GM18517 (cell line): ENCODE measurements at regions not wholly inside any gene's neighbourhood (a gene's known extent, or its start where the extent isn't known, plus 50 kb on each side); places are given as distances from the start of the nearest gene placed in this dataset.
"Not testable (repeated sequence)": the region's sequence is repeated elsewhere in the genome, so short reads cannot be mapped to it uniquely, and the experiment has no call there.

Experiments used
- ATAC-seq: cut with Tn5 transposase; IDR thresholded peaks from one replicate; pipeline ENCODE4 v1.9.1; 2021; ENCODE audit warnings: mild to moderate bottlenecking, moderate library complexity; ENCODE audit not compliant: unreplicated experiment

GRCh38 chr1:185681034-185681633, 53.1 kb upstream of the HMCN1 start:
- no peak for ATAC-seq

DNA sequence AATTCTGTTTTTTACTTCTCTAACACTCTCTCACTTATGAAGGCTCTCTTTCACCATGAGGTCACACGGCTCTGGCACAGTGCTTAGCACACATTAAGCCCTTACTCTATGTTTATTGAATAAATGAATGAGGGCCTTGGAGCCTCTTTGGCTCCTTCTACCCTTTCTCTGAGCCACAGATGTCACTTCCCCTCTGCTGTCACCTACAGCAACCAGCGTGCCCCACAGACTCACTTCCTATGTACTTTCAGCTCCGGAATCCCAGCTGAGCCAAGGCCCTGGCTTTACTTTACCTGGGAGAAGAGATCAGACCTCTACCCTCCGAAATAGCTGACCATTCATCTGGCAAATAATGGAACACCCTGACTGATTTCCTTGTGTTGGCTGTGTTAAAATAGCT, 53.7 kb upstream of the HMCN1 start:
- ATAC-seq = no peak

- ATAC-seq = no peak
These were observed 55.0 kb upstream of the HMCN1 start for GRCh38 chr1:185679220-185679619.

DNA sequence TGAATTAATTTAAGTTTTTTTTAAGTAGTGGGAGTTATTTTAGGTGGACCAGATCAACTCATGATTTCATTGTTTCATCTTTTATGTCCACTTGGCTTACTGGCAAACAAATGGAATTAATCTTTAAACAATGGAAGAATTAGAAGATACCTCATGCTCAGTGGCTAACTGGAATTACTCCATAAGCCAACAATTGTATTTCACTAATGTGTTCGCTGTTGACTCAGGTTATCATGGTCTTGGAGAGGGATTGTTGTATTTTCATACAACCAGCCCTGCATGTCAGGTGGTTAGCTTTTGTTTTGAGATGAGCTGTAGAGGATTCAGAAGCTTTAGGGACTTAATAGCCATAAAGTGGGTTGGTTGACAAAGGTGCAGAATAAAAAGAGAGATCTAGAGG, 57.2 kb upstream of the HMCN1 start:
- ATAC-seq = no peak

GRCh38 chr1:185674201-185674600, 60.0 kb upstream of the HMCN1 start:
- peak; percentile 78 for ATAC-seq

- no peak for ATAC-seq
These were observed 61.4 kb upstream of the HMCN1 start for GRCh38 chr1:185672719-185673360.

DNA sequence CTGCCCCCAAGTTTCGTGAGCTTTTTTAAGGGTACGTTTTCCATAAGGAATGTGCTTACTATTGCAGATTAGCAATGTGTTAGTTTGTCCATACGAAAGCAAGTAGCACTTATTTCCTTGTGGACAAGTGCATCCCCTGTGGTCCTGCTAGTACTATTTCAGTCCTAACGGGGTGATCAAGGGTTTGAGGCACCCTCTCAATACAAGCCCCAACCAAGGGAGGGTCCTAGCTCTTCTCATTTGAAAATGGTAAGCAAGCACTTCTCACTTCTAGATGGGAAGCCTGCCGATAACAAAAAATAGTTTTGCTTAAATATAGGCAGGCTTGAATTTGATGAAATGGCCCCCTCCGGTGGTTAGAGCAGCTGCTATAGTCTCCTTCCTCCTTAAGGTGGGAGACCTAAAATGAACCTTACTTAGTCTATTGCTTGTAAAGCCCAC, 64.0 kb upstream of the HMCN1 start:
- ATAC-seq = no peak

GRCh38 chr1:185668013-185668412, 66.2 kb upstream of the HMCN1 start:
- no peak for ATAC-seq

- ATAC-seq = no peak
These were observed 67.6 kb upstream of the HMCN1 start for GRCh38 chr1:185666582-185666981.

DNA sequence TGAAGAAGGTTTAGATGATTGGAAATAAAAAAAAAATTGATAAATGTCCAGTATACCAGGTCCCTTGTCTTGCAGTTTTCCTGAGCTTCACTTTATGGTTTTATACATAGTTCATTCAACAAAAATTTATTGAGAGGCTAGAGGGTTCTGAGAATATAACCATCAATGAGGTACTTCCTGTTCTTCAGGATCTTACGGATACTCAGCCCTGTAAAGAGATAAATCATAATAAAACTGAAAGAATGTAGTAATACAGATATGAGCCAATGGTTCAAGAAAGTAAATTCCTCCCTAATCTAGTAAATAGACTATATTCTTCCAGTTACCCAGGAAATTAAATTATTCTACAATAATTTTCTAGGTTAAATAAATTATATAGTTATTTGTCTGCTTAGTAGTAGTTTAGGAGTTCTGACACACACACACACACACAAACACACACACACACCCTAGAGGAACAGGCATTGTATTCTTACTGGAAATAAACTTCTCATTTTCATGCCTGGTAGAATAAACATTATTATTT, 70.4 kb upstream of the HMCN1 start:
- no peak for ATAC-seq

DNA sequence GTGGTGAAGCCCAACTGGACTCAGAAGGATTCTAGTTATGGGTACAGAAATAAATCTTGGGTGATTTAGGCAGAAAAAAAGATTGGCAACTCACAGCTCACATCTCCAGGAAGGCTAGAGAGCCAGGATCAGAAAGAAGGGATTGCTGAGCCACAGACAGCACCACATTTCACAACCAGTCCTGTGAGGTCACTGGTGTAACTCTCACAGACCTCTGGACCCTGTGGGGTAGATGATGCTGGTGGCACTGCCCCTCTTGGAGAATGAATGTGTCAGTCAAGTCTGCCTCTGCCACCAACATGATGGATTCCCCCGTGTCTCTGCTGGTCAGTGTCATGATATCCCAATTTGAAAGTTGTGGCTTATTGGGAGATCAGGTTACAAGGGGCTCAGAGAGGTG, 70.9 kb upstream of the HMCN1 start:
- ATAC-seq = no peak

DNA sequence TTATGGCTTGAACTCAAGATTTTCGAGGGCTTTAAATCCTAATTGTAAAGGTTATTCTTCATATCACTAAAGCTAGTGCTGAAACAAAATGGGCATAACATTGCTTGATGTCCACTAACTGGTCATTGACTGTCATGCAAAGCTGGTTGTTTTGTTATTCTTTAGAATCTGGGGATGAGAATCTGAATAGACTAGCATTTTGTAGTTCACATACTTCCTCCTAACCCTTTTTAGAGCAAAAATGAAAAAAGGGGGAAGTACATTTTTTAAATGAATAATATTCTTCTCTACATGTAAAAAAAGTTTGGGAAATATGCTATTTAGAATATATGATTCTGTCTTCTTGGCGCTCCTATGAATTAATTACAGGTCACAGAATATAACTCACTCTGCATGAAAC, 72.2 kb upstream of the HMCN1 start:
- ATAC-seq = no peak

DNA sequence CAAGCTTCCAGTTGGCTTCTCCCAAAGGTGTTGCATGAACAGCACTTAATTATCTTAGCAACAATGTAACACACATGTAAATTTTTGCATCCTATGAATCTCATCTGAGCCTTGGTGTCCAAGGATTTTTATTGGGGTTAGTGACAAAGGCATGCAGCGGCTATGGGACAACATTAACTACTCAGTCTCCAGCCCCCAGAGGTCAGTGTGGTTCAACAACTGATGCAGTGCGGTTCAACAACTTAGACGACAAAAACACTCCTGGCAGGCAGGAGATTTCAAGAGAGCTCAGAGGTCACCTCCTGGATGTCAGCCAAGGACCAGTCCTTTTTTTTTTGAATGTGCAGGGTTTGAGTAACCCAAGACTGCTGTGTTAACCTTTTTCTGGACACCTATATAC, 77.5 kb upstream of the HMCN1 start:
- ATAC-seq = no peak

DNA sequence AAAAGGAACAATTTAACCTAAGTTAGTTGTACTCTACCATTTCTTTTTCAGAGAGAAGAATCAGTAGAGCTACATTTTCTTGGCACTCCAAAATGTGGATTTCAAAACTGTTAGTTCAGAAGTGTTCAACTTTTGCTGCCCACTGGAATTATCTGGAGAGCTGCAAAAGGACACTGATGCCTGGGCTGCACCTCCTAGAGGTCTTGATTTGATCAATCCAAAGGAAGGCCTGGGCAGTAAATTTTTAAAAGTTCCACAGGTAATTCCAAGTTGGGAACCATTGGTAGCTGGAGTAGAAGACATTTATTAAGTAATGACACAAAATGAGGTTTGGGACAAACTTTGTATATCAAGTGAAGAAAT, 79.3 kb upstream of the HMCN1 start:
- no peak for ATAC-seq

DNA sequence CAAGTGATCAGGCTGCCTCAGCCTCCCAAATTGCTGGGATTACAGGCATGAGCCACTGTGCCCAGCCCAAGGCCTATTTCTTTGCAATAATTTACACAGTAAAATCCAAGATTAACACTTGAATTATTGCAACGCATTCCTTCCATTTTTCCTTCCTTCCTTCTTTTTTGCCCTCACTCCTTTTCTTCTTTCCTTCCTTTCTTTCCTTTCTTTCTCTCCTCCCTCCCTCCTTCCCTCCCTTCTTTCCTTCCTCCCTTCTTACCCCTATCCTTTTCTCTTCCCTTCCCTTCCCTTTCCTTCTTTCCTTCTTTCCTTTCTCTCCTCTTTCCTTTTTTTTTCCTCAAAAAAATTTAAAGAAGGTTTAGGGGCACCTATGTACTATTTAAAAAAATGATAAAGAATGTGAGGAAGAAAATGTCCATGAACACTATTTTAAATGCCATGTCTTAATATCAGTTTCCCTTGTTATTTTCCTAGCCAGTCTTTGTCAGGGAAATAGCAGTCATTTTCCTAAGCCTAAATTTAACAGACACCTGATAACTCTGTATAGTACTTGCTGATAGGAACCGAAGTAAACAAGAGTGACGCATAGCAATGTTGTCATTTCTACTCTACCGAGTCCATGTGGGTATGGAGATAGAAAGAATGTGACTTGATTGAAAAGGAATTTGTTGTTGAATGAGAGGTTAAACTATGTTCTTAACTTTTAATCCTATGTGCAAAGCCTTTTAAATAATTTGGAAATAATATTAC, 79.8 kb upstream of the HMCN1 start:
- ATAC-seq = no peak

DNA sequence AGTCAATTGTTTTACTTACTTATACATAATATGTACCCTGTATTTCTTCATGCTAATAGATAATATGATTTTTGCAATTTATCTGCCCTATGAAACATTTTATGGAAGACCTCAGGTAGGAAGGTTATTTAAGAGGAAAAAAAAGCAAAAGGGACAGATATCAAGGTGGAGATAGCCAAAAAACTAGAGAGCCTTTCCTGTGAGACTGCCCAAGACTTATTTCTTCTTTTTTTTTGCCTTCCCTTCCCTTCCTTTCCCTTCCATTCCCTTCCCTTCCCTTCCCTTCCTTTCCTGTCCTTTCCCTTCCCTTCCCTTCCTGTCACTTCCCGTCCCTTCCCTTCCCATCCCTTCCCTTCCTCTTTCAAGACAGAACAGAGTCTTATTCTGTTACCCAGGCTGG, 80.6 kb upstream of the HMCN1 start:
- ATAC-seq = no peak

- ATAC-seq = no peak
These were observed 81.8 kb upstream of the HMCN1 start for GRCh38 chr1:185652348-185652747.

DNA sequence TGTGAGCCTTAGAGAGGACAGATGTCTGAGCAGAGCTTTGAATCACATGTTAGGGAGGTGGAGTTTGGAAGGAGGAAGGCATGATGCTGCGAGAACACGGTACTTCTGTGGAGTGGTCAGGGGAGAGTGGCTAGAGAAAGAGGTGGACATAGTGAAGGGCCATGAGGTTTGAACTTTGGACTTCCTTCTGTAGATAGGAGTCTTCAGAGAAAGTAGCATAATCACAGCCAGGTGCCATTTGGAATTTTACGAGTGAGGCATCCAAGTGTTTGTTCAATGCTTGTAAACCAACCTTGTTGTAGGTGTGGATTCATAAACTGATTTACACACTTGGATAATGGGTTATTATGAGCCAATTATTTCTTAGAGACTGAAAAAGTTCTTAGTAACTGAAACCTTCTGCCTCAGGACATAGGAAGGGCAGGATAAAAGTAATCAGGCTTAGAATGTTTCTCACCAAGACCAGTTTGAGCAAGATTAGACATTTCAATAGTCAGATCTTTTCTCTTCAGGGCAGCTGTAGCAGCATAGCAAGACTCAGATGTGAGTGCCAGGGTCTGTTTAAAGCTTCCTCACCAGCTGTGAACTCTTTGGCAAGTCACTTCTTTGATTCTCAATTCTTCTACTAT, 83.5 kb upstream of the HMCN1 start:
- ATAC-seq = no peak

- no peak for ATAC-seq
These were observed 85.2 kb upstream of the HMCN1 start for GRCh38 chr1:185648858-185649589.

DNA sequence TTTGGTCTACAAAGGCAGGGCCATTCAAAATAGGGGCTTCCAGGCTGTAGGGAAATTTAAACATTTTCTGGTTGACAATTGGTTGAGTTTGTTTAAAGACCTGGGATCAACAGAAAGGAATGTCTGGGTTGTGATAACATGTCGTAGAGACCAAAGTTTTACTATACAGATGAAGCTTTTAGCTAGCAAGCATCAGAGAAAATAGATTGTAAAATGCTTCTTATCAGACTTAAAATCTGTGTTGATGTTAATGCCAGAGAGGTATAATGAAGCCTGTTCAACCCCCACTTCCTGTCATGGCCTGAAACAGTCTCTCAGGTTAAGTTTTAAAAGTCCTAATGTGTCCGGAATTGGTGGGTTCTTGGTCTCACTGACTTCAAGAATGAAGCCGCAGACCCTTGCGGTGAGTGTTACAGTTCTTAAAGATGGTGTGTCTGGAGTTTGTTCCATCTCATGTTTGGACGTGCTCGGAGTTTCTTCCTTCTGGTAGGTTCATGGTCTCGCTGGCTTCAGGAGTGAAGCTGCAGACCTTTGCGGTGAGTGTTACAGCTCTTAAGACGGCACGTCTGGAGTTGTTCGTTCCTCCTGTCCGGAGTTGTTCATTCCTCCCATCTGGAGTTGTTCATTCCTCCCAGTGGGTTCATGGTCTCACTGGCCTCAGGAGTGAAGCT, 86.5 kb upstream of the HMCN1 start:
- not testable (repeated sequence) for ATAC-seq
